ENCODE measurements at regions not wholly inside any gene's neighbourhood (a gene's known extent, or its start where the extent isn't known, plus 50 kb on each side); places are given as distances from the start of the nearest gene placed in this dataset.

DNA sequence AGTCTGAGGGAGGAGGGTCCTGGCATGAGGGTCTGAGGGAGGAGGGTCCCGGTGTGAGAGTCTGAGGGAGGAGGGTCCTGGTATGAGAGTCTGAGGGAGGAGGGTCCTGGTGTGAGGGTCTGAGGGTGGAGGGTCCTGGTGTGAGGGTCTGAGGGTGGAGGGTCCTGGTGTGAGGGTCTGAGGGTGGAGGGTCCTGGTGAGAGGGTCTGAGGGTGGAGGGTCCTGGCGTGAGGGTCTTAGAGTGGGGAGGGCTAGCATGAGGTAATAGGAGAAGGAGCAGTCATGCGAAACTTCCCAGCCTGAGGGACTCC, 194.8 kb downstream of the TEX29 start:
- intact Hi-C loops (cut with micrococcal nuclease): no loop called here

- intact Hi-C loops (cut with micrococcal nuclease): no loop called here
Observed at GRCh38 chr13:111515635-111516034, 195.2 kb downstream of the TEX29 start.

- intact Hi-C loops (cut with micrococcal nuclease): no loop called here
Observed at GRCh38 chr13:111516712-111517640, 196.5 kb downstream of the TEX29 start.

DNA sequence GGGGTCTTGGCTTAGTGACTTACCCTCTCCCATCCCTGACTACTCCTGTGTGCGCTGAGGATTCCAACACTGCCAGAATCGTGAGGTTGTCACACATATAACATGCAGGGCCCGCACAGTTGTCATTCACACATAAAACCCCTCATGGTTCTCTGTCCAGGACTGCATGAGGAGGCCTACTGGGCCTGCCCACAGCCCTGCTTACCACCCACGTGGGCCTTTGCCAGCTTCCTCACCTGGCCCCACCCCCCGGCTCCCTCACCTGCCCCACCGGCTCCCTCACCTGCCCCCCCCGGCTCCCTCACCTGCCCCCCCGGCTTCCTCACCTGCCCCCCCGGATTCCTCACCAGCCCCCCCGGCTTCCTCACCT, 197.2 kb downstream of the TEX29 start:
- intact Hi-C loops (cut with micrococcal nuclease): no loop called here

- intact Hi-C loops (cut with micrococcal nuclease): no loop called here
Observed at GRCh38 chr13:111518161-111518792, 197.8 kb downstream of the TEX29 start.

- intact Hi-C loops (cut with micrococcal nuclease): no loop called here
Observed at GRCh38 chr13:111519041-111519440, 198.6 kb downstream of the TEX29 start.

GRCh38 chr13:111519490-111520170, 199.2 kb downstream of the TEX29 start:
- intact Hi-C loops (cut with micrococcal nuclease): no loop called here

GRCh38 chr13:111521030-111521429, 200.6 kb downstream of the TEX29 start:
- intact Hi-C loops (cut with micrococcal nuclease): no loop called here

DNA sequence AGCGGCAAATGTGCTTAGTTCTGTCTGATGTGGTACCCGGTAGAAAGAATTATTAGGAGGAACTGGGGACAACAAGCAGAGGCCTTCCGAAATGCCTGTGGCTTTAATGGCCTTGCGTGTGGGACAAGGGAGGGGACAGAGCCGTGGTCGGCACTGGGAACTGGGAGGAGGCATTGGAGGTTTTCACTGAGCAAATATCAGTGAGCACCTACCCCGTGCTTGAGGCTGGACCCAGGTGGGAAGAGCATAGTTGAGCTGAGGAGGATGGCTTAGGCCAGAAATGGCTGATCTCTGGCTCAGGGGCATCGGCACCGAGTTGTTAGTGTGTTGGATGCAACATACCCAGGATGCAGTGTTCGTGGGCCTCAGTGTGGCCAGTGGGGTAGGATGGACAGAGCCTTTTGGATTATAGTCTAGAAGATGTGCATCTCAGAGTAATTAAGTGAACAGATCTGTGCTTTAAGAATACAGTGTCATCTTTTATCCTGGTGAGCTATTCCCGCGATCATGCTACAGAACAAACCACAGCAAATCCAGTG, 201.3 kb downstream of the TEX29 start:
- intact Hi-C loops (cut with micrococcal nuclease): no loop called here

DNA sequence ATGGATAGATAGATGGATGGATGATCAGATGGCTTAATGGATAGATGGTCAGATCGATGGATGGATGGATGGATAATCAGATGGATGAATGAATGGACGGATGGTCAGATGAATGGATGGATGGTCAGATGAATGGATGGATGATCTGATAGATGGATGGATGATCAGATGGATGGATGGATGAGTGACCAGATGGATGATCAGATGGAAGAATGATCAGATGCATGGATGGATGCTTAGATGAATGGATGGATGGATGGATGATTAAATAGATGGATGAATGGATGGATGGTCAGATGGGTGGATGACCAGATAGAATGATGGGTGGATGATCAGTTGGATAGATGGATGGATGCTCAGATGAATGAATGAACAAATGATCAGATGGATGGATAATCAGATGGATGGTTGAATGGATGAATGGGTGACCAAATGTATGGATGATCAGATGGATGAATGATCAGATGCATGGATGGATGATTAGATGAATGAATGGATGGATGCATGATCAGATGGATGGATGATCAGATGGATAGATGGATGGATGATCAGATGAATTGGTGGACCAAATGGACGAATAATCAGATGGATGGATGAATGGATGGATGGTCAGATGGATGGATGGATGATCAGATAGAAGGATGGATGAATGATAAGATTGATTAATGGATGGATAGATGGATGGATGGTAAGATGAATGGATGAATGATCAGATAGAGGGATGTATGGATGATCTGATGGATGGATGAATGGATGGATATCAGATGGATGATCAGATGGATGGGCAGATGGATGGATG, 205.1 kb downstream of the TEX29 start:
- intact Hi-C loops (cut with micrococcal nuclease): no loop called here

GRCh38 chr13:111526922-111527321, 206.5 kb downstream of the TEX29 start:
- intact Hi-C loops (cut with micrococcal nuclease): no loop called here

DNA sequence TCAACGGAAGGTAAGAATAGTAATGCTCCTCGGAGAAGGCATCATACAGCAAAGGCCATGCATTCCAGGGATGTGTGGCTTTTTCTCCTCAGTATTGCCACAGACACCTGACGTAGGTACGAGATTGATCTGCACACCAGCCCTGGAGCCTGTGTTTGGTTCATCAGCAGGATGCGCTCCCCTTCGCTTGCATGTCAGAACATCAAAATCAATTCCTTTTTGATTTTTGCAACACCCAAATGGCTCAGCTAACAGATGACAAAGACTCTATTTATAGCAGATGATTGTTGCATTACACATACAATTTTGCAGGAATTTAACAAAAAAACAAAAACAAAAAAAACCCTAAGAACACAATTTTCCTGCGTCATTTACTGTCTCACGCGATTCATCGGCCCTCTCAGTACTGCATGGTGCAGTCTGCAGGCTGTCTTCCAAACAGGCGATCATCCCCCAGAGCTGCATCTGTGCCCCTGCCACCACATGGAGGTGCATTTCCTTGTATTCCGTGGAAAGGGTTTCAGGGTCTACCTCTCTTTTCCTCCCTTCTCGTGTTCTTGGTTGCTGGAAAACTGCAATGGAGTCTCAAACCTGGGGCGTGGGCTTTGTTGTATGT, 207.3 kb downstream of the TEX29 start:
- intact Hi-C loops (cut with micrococcal nuclease): no loop called here

- intact Hi-C loops (cut with micrococcal nuclease): no loop called here
Observed at GRCh38 chr13:111528513-111528912, 208.1 kb downstream of the TEX29 start.

- intact Hi-C loops (cut with micrococcal nuclease): no loop called here
Observed at GRCh38 chr13:111530137-111530870, 209.9 kb downstream of the TEX29 start.

DNA sequence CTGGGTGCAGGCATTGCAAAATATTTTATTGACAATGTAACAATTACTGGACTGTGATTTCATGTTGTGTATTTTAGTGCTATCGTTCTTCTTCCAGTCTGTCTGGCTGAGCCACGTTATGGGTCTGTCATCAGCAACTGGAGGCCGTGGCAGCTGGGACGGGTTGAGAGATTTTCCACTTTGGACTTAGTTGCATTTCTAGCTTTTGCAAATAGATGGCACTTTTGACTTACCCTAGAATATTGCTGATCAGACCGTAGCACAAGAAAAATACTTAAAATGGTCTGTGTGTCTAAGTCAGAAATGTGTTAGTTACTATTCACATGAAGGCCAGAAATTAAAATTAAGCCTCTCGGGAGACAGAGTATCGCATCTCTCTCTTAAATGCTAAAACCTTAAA, 211.1 kb downstream of the TEX29 start:
- intact Hi-C loops (cut with micrococcal nuclease): no loop called here

GRCh38 chr13:111532111-111532510, 211.7 kb downstream of the TEX29 start:
- intact Hi-C loops (cut with micrococcal nuclease): no loop called here

GRCh38 chr13:111533900-111534683, 213.7 kb downstream of the TEX29 start:
- intact Hi-C loops (cut with micrococcal nuclease): no loop called here

- intact Hi-C loops (cut with micrococcal nuclease): no loop called here
Observed at GRCh38 chr13:111534751-111535522, 214.5 kb downstream of the TEX29 start.

DNA sequence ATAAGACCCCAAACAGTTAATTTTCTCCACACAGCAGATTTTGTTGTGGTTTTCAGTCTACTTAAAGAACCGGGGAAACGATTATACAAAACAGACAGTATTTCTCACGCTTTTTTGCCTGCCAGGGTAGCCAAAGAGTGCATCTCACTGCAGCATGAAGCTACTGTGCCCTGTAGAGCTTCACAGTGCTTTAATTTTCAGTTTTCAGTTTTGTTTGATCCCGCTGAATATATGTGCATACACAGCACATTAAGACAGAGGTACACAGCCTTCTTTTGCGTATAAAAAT, 215.0 kb downstream of the TEX29 start:
- intact Hi-C loops (cut with micrococcal nuclease): no loop called here
